ENCODE measurements at regions not wholly inside any gene's neighbourhood (a gene's known extent, or its start where the extent isn't known, plus 50 kb on each side); places are given as distances from the start of the nearest gene placed in this dataset.

- DNase-seq: no peak
Observed at GRCh38 chr13:73998631-73999030, 135.6 kb downstream of the KLF12 start.

GRCh38 chr13:73997964-73998363 lies 136.2 kb downstream of the KLF12 start:
- DNase-seq: no peak

GRCh38 chr13:73996569-73996968 lies 137.6 kb downstream of the KLF12 start:
- no peak for DNase-seq

GRCh38 chr13:73995736-73996135 lies 138.5 kb downstream of the KLF12 start:
- no peak for DNase-seq

- no peak for DNase-seq
Observed at GRCh38 chr13:73993661-73994060, 140.5 kb downstream of the KLF12 start.

GRCh38 chr13:73991884-73992283 lies 142.3 kb downstream of the KLF12 start:
- DNase-seq: no peak

GRCh38 chr13:73991384-73991783 lies 142.8 kb downstream of the KLF12 start:
- no peak for DNase-seq

- no peak for DNase-seq
Observed at GRCh38 chr13:73989244-73989843, 144.9 kb downstream of the KLF12 start.

- DNase-seq: no peak
Observed at GRCh38 chr13:73988461-73988860, 145.7 kb downstream of the KLF12 start.

GRCh38 chr13:73987618-73988017 lies 146.6 kb downstream of the KLF12 start:
- no peak for DNase-seq

- no peak for DNase-seq
Observed at GRCh38 chr13:73985783-73986182, 148.4 kb downstream of the KLF12 start.

GRCh38 chr13:73984949-73985691 lies 149.1 kb downstream of the KLF12 start:
- no peak for DNase-seq

- no peak for DNase-seq
Observed at GRCh38 chr13:73984201-73984600, 150.0 kb downstream of the KLF12 start.

- DNase-seq: no peak
Observed at GRCh38 chr13:73983109-73983508, 151.1 kb downstream of the KLF12 start.

GRCh38 chr13:73981595-73981994 lies 152.6 kb downstream of the KLF12 start:
- no peak for DNase-seq

- no peak for DNase-seq
Observed at GRCh38 chr13:73975767-73976166, 158.4 kb downstream of the KLF12 start.

GRCh38 chr13:73974051-73974450 lies 160.2 kb downstream of the KLF12 start:
- no peak for DNase-seq

GRCh38 chr13:73973156-73973555 lies 161.0 kb downstream of the KLF12 start:
- no peak for DNase-seq

- DNase-seq: no peak
Observed at GRCh38 chr13:73972545-73972944, 161.7 kb downstream of the KLF12 start.

GRCh38 chr13:73971481-73971880 lies 162.7 kb downstream of the KLF12 start:
- no peak for DNase-seq

GRCh38 chr13:73970421-73971055 lies 163.7 kb downstream of the KLF12 start:
- no peak for DNase-seq

GRCh38 chr13:73967397-73968165 lies 166.6 kb downstream of the KLF12 start:
- DNase-seq: no peak

- no peak for DNase-seq
Observed at GRCh38 chr13:73966331-73966730, 167.9 kb downstream of the KLF12 start.
